ENCODE measurements at regions not wholly inside any gene's neighbourhood (a gene's known extent, or its start where the extent isn't known, plus 50 kb on each side); places are given as distances from the start of the nearest gene placed in this dataset.
"Not testable (repeated sequence)": the region's sequence is repeated elsewhere in the genome, so short reads cannot be mapped to it uniquely, and the experiment has no call there.

- Mint-ChIP-seq H3K27ac (no peak overlapping the region), H3K9me3 (peaks cover 0 to 29% (median 8%) of the 10 kb centered on the region in 9 donors), H3K27me3 (peaks cover 62 to 95% (median 83%) of the 10 kb centered on the region in 5 donors), H3K36me3 (peaks cover 2 to 17% (median 3%) of the 10 kb centered on the region in 3 donors), H3K4me1 (peaks cover 6 to 15% (median 14%) of the 10 kb centered on the region in 4 donors), H3K4me3 (no peak overlapping the region)
- ATAC-seq (no peak), DNase-seq (no peak)
- POLR2A ChIA-PET = interaction anchor here (0.6 kb wide), 1 partner anchor 223 kb away, joined by 3 read pairs; no protein-coding TSS in a partner anchor
These were observed 89.1 kb upstream of the ZNF184 start for GRCh38 chr6:27562027-27562410.

GRCh38 chr6:27558028-27558724 is 85.3 kb upstream of the ZNF184 start:
- H3K9me3 Mint-ChIP-seq = peaks cover 0 to 42% (median 12%) of the 10 kb centered on the region in 9 donors
- POLR2A ChIA-PET = no interaction called here
- H3K27ac Mint-ChIP-seq = peak overlapping the region in 2 of 10 donors; percentile 5 to 81
- DNase-seq (no peak), ATAC-seq (no peak)
- H3K4me1 Mint-ChIP-seq = peaks cover 3 to 7% (median 5%) of the 10 kb centered on the region in 4 donors
- H3K27me3 Mint-ChIP-seq = peaks cover 66 to 94% (median 79%) of the 10 kb centered on the region in 5 donors
- H3K4me3 Mint-ChIP-seq = peak overlapping the region in 7 of 10 donors; percentile 2 to 70 (median 50)
- H3K36me3 Mint-ChIP-seq = peaks cover 3 to 23% (median 12%) of the 10 kb centered on the region in 3 donors

- peak overlapping the region in 1 of 10 donors; percentile 40 for H3K4me3 Mint-ChIP-seq
- peaks cover 10 to 37% (median 14%) of the 10 kb centered on the region in 3 donors for H3K36me3 Mint-ChIP-seq
- H3K27ac Mint-ChIP-seq = no peak overlapping the region
- peaks cover 2 to 55% (median 22%) of the 10 kb centered on the region in 9 donors for H3K9me3 Mint-ChIP-seq
- DNase-seq = no peak
- no peak for ATAC-seq
- H3K27me3 Mint-ChIP-seq = peaks cover 62 to 94% (median 79%) of the 10 kb centered on the region in 5 donors
- H3K4me1 Mint-ChIP-seq = peaks cover 3 to 6% (median 4%) of the 10 kb centered on the region in 4 donors
- POLR2A ChIA-PET = no interaction called here
These were observed 83.5 kb upstream of the ZNF184 start for GRCh38 chr6:27556406-27556805.

GRCh38 chr6:27553123-27553904 is 80.4 kb upstream of the ZNF184 start:
- Mint-ChIP-seq H3K9me3 (peaks cover 8 to 71% (median 29%) of the 10 kb centered on the region in 9 donors), H3K27me3 (peaks cover 56 to 95% (median 78%) of the 10 kb centered on the region in 5 donors), H3K36me3 (peaks cover 14 to 45% (median 15%) of the 10 kb centered on the region in 3 donors), H3K4me1 (peaks cover 2 to 4% (median 3%) of the 10 kb centered on the region in 4 donors), H3K4me3 (peak overlapping the region in 2 of 10 donors; percentile 8 to 11), H3K27ac (peak overlapping the region in 1 of 10 donors; percentile 45)
- ATAC-seq (peak in 1 of 2 donors; percentile 20), DNase-seq (no peak)
- POLR2A ChIA-PET = interaction anchor here (1.1 kb wide), 1 partner anchor 80 kb away, joined by 3 read pairs; the partner anchor contains the start of gene ZNF184

- Mint-ChIP-seq H3K27ac (peak overlapping the region in 1 of 10 donors; percentile 56), H3K27me3 (peaks cover 55 to 95% (median 79%) of the 10 kb centered on the region in 5 donors), H3K36me3 (peaks cover 14 to 62% (median 21%) of the 10 kb centered on the region in 3 donors), H3K4me3 (no peak overlapping the region), H3K9me3 (peaks cover 16 to 72% (median 39%) of the 10 kb centered on the region in 9 donors), H3K4me1 (no peaks in the 10 kb centered on the region)
- POLR2A ChIA-PET = no interaction called here
- ATAC-seq (no peak), DNase-seq (no peak)
These were observed 78.7 kb upstream of the ZNF184 start for GRCh38 chr6:27551607-27552006.

- Mint-ChIP-seq H3K4me1 (peaks cover 0 to 3% (median 0%) of the 10 kb centered on the region in 4 donors), H3K4me3 (no peak overlapping the region), H3K27ac (no peak overlapping the region), H3K36me3 (peaks cover 14 to 63% (median 17%) of the 10 kb centered on the region in 3 donors), H3K27me3 (peaks cover 55 to 95% (median 79%) of the 10 kb centered on the region in 5 donors), H3K9me3 (peaks cover 20 to 75% (median 41%) of the 10 kb centered on the region in 9 donors)
- POLR2A ChIA-PET = no interaction called here
- DNase-seq (no peak), ATAC-seq (no peak)
These were observed 77.8 kb upstream of the ZNF184 start for GRCh38 chr6:27550692-27551091.

- peaks cover 20 to 81% (median 50%) of the 10 kb centered on the region in 9 donors for H3K9me3 Mint-ChIP-seq
- DNase-seq, H3K4me3 Mint-ChIP-seq, POLR2A ChIA-PET, H3K27ac Mint-ChIP-seq, ATAC-seq: not testable (repeated sequence)
- H3K27me3 Mint-ChIP-seq = peaks cover 65 to 100% (median 87%) of the 10 kb centered on the region in 5 donors
- H3K36me3 Mint-ChIP-seq = peaks cover 17 to 74% (median 20%) of the 10 kb centered on the region in 3 donors
- H3K4me1 Mint-ChIP-seq = peaks cover 4 to 16% (median 9%) of the 10 kb centered on the region in 4 donors
These were observed 76.3 kb upstream of the ZNF184 start for GRCh38 chr6:27549241-27549598.

GRCh38 chr6:27547157-27548075 is 74.5 kb upstream of the ZNF184 start:
- H3K36me3 Mint-ChIP-seq = peaks cover 11 to 69% (median 17%) of the 10 kb centered on the region in 3 donors
- H3K9me3 Mint-ChIP-seq = peaks cover 9 to 74% (median 43%) of the 10 kb centered on the region in 9 donors
- peaks cover 61 to 98% (median 84%) of the 10 kb centered on the region in 5 donors for H3K27me3 Mint-ChIP-seq
- H3K4me1 Mint-ChIP-seq = peaks cover 4 to 16% (median 9%) of the 10 kb centered on the region in 4 donors
- POLR2A ChIA-PET = interaction anchor here (0.5 kb wide), 2 partner anchors 171 to 897 kb away, joined by 3 to 4 read pairs; no protein-coding TSS in a partner anchor
- peak overlapping the region in 1 of 10 donors; percentile 30 for H3K4me3 Mint-ChIP-seq
- no peak overlapping the region for H3K27ac Mint-ChIP-seq
- DNase-seq (no peak), ATAC-seq (no peak)

GRCh38 chr6:27546522-27546921 is 73.6 kb upstream of the ZNF184 start:
- Mint-ChIP-seq H3K27ac (no peak overlapping the region), H3K9me3 (peaks cover 11 to 76% (median 42%) of the 10 kb centered on the region in 9 donors), H3K36me3 (peaks cover 11 to 69% (median 15%) of the 10 kb centered on the region in 3 donors), H3K4me3 (no peak overlapping the region), H3K4me1 (peaks cover 4 to 16% (median 9%) of the 10 kb centered on the region in 4 donors), H3K27me3 (peaks cover 67 to 98% (median 85%) of the 10 kb centered on the region in 5 donors)
- POLR2A ChIA-PET = interaction anchor here (0.5 kb wide), 1 partner anchor 896 kb away, joined by 4 read pairs; no protein-coding TSS in a partner anchor
- ATAC-seq (no peak), DNase-seq (no peak)

- H3K36me3 Mint-ChIP-seq = peaks cover 9 to 60% (median 11%) of the 10 kb centered on the region in 3 donors
- H3K4me1 Mint-ChIP-seq = peaks cover 4 to 16% (median 9%) of the 10 kb centered on the region in 4 donors
- H3K9me3 Mint-ChIP-seq = peaks cover 3 to 79% (median 43%) of the 10 kb centered on the region in 9 donors
- no peak for DNase-seq
- ATAC-seq = no peak
- peaks cover 69 to 98% (median 84%) of the 10 kb centered on the region in 5 donors for H3K27me3 Mint-ChIP-seq
- H3K4me3 Mint-ChIP-seq = peak overlapping the region in 5 of 10 donors; percentile 0 to 28 (median 12)
- H3K27ac Mint-ChIP-seq = peak overlapping the region in 1 of 10 donors; percentile 81
- POLR2A ChIA-PET = no interaction called here
These were observed 72.6 kb upstream of the ZNF184 start for GRCh38 chr6:27545271-27546046.

All from naive thymus-derived CD8-positive, alpha-beta T cell (primary cell).